ENCODE measurements at regions not wholly inside any gene's neighbourhood (a gene's known extent, or its start where the extent isn't known, plus 50 kb on each side); places are given as distances from the start of the nearest gene placed in this dataset.

DNA sequence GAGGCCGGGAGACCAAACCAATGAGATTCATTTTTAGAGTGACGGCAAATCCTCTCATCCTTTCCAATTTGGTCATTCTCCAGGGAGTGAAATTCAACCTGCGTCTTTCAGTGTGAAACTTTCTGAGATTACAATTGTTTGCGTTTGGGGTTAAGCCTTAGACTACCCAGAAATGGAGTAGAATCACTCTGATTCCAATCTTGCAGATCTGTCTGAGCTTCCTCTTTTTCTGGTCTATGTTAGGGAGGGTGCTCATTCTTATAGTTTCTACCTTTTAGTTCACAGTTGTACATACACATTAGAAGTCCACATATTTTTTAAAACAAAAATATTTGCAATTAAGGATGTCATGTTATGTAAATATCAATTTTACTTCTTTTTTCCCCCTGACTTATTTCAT lies 183.0 kb upstream of the PHACTR1 start:
- TF ChIP-seq, protein P1, sequence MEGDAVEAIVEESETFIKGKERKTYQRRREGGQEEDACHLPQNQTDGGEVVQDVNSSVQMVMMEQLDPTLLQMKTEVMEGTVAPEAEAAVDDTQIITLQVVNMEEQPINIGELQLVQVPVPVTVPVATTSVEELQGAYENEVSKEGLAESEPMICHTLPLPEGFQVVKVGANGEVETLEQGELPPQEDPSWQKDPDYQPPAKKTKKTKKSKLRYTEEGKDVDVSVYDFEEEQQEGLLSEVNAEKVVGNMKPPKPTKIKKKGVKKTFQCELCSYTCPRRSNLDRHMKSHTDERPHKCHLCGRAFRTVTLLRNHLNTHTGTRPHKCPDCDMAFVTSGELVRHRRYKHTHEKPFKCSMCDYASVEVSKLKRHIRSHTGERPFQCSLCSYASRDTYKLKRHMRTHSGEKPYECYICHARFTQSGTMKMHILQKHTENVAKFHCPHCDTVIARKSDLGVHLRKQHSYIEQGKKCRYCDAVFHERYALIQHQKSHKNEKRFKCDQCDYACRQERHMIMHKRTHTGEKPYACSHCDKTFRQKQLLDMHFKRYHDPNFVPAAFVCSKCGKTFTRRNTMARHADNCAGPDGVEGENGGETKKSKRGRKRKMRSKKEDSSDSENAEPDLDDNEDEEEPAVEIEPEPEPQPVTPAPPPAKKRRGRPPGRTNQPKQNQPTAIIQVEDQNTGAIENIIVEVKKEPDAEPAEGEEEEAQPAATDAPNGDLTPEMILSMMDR (IDR thresholded peaks at IDR 0.05): no peak
- no peak for TF ChIP-seq POLR2A (IDR thresholded peaks at IDR 0.05)

Data from esophagus squamous epithelium (tissue), 4 donors.